Heart right ventricle (tissue), 16 donors: ENCODE measurements at regions not wholly inside any gene's neighbourhood (a gene's known extent, or its start where the extent isn't known, plus 50 kb on each side); places are given as distances from the start of the nearest gene placed in this dataset.

Experiments used
- ATAC-seq, 8 donors: fragments of 200-7000 bp; cut with Tn5 transposase; one replicate each; pipeline ENCODE4 v1.9.1; 2020; ENCODE audit warnings: mild to moderate bottlenecking in 8 of 8, moderate library complexity in 8 of 8, moderate number of reproducible peaks in 1 of 8
- DNase-seq, 2 donors: peaks; one replicate each; pipeline ENCODE4 v3.0.0-alpha.2; 2020
- H3K27ac ChIP-seq, 10 donors: fragments of 200-600 bp; sonication (generic) in 2 of 10; one replicate each; pipeline versions ENCODE4 v1.5.0 to v1.8.0; 2020 to 2022; ENCODE audit warnings: mild to moderate bottlenecking in 3 of 10
- H3K27me3 ChIP-seq, 7 donors: fragments of 200-600 bp; one replicate each; pipeline ENCODE4 v1.8.0; 2021 to 2022; ENCODE audit warnings: mild to moderate bottlenecking in 2 of 7
- H3K36me3 ChIP-seq, 9 donors: fragments of 200-600 bp; sonication (generic) in 1 of 9; one replicate each; pipeline versions ENCODE4 v1.5.0 to v1.8.0; 2020 to 2022; ENCODE audit warnings: mild to moderate bottlenecking in 2 of 9
- H3K4me1 ChIP-seq, 9 donors: fragments of 200-600 bp; sonication (generic) in 1 of 9; one replicate each; pipeline versions ENCODE4 v1.5.0 to v1.8.0; 2020 to 2022; ENCODE audit warnings: mild to moderate bottlenecking in 4 of 9
- H3K4me3 ChIP-seq, 10 donors: fragments of 200-600 bp; sonication (generic) in 2 of 10; one replicate each; pipeline versions ENCODE4 v1.5.0 to v1.8.0; 2020 to 2022; ENCODE audit warnings: mild to moderate bottlenecking in 7 of 10, moderate library complexity in 2 of 10
- H3K9me3 ChIP-seq, 11 donors: fragments of 200-600 bp in 10 of 11; sonication (generic) in 2 of 11; one replicate each; pipeline versions ENCODE4 v1.5.0 to v1.8.0; 2013 to 2022; ENCODE audit warnings: mild to moderate bottlenecking in 2 of 11, control low read depth in 1 of 11, moderate library complexity in 1 of 11
- WGBS, 2 donors: extraction: QIAGEN DNeasy Blood & Tissue Kit; methylation state at CpG; one replicate each; pipeline ENCODE4 v1.1.7; 2013; ENCODE audit warnings: inconsistent platforms in 1 of 2; 5-methylcytosine and 5-hydroxymethylcytosine counted together
- intact Hi-C, 10 donors: fragments of 100-400 bp; cut with DNase I; formaldehyde crosslinking; loops; one replicate each; pipeline versions ENCODE4 v1.11.1 to v1.14.2; 2022
- TF ChIP-seq, protein P1 (sequence below), 9 donors: fragments of 200-600 bp; sonication (generic) in 2 of 9; IDR thresholded peaks; one replicate each; pipeline versions ENCODE4 v1.5.0 to v1.8.0; 2021 to 2022; ENCODE audit warnings: antibody characterized with exemption in 9 of 9, mild to moderate bottlenecking in 5 of 9, moderate library complexity in 1 of 9
- donor health status: Arrhythmogenic right ventricular cardiomyopathy.
- donor health status: ischemic (EF 13 %, LVEDD 7.1; RV severe dilation, severe dysfunction).
- donor health status: healthy with polysubstance abuse.
- donor health status: DM: no; HTN: yes; CAD: no.
- donor health status: DM: no; HTN: no; CAD: no.
- donor health status: ischemic (EF 25% LVEDD 6.9; RV normal size, moderate dysfunction).
- donor health status: ischemic (EF 25% LVEDD 5.7; RV mildly dilated, moderate dysfunction).
- donor health status: healthy.
- donor health status: DM: yes; HTN: yes; CAD: no.
- donor health status: Ischemic cardiomyopathy.
- donor health status: ischemic (EF 35%, LVEDD 5.7; RV mildly dilated, moderate dysfunction).
- donor health status: nonischemic (EF 11% LVEDD 7.7; RV severe dilation, severe dysfunction).
- donor health status: DM: yes; HTN: yes; CAD: no.
- donor health status: PGD.
- donor health status: ischemic (EF 29% LVEDD 5.4; RV normal size, mild dysfunction).
- donor health status: nonischemic (EF 23%, LVEDD 6.1; RV moderate dilation, normal function).

- H3K36me3 ChIP-seq: no peaks in the 10 kb centered on the region
- H3K27ac ChIP-seq: no peak overlapping the region
- H3K27me3 ChIP-seq: peaks cover 0 to 100% (median 97%) of the 10 kb centered on the region in 7 donors
- intact Hi-C loops: no loop called here
- WGBS, 2 donors: 2 to 3% methylated on average over 41 of the region's 41 CpGs
- no peak for DNase-seq
- peak overlapping the region; percentile 7 to 49 (median 38) for H3K4me3 ChIP-seq
- TF ChIP-seq, protein P1, sequence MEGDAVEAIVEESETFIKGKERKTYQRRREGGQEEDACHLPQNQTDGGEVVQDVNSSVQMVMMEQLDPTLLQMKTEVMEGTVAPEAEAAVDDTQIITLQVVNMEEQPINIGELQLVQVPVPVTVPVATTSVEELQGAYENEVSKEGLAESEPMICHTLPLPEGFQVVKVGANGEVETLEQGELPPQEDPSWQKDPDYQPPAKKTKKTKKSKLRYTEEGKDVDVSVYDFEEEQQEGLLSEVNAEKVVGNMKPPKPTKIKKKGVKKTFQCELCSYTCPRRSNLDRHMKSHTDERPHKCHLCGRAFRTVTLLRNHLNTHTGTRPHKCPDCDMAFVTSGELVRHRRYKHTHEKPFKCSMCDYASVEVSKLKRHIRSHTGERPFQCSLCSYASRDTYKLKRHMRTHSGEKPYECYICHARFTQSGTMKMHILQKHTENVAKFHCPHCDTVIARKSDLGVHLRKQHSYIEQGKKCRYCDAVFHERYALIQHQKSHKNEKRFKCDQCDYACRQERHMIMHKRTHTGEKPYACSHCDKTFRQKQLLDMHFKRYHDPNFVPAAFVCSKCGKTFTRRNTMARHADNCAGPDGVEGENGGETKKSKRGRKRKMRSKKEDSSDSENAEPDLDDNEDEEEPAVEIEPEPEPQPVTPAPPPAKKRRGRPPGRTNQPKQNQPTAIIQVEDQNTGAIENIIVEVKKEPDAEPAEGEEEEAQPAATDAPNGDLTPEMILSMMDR (IDR thresholded peaks at IDR 0.05): no peak
- ATAC-seq: peak in 1 of 8 donors; percentile 35
- no peaks in the 10 kb centered on the region for H3K9me3 ChIP-seq
- H3K4me1 ChIP-seq: peaks cover 0 to 19% (median 10%) of the 10 kb centered on the region in 9 donors
Observed at GRCh38 chr5:88660264-88660946, 222.6 kb downstream of the MEF2C start.

DNA sequence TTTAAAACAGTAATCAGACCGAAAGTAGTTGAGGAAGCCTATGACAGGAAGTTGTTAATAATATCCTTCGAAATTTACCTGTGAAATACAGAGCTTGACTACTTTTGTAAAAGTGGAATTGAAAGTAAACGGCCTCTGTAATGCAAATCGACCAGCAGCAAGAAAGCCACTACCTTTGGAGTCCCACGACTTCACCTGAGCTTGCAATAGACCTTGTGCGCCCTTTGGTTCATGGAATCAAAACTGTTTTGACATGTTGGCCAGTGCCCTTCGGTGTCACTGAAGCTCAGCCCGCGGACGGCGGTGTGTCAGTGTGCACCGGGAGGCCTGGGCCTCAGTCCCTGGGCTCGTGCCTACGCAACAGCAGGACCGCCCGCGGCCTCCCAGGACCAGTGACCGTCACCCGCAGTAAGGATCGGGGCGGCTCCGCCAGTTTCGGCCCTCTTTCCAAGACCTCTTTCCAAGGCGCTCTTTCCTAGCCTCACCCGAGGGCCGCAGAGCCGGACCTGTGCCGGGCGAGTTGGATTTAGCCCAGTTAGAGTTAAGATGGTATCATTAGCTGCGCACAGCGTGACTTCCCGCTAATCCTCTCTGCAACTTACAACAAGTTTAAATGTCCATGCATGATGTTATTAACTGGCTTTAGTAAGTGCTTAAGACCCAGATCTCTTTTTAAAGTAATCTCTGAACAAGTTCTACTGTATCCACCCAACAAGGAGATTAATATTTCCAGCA lies 223.3 kb downstream of the MEF2C start:
- Histone ChIP-seq H3K36me3 (no peaks in the 10 kb centered on the region), H3K4me3 (peak overlapping the region in 1 of 10 donors; percentile 2), H3K4me1 (peaks cover 0 to 19% (median 10%) of the 10 kb centered on the region in 9 donors), H3K27ac (no peak overlapping the region), H3K9me3 (no peaks in the 10 kb centered on the region), H3K27me3 (peaks cover 0 to 100% (median 96%) of the 10 kb centered on the region in 7 donors)
- TF ChIP-seq, protein P1 (IDR thresholded peaks at IDR 0.05): no peak
- intact Hi-C loops: no loop called here
- ATAC-seq (no peak), DNase-seq (no peak)
- WGBS, 2 donors: 11 to 13% methylated on average over 32 of the region's 32 CpGs

DNA sequence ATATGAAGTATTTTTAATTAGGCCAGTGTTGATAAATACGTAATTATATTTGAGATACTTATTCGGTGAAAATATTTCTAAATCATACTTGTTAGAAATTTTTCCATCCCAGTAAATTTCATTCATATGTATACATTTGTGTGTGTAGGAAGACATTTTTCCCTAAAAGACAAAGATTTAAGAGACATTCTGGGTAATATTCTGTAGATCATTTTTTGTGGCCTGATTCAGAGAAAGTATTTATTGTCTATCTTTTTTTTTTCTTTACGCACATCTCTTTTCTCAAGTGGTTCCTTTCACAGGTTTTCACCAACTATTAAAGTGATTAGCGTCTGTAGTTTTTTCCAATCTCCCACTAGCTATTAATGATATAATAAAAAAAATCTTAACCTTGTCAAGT lies 224.1 kb downstream of the MEF2C start:
- peaks cover 0 to 19% (median 10%) of the 10 kb centered on the region in 9 donors for H3K4me1 ChIP-seq
- WGBS, 2 donors: 66% methylated on average over 4 of the region's 4 CpGs
- H3K36me3 ChIP-seq: no peaks in the 10 kb centered on the region
- H3K9me3 ChIP-seq: no peaks in the 10 kb centered on the region
- peaks cover 0 to 100% (median 93%) of the 10 kb centered on the region in 7 donors for H3K27me3 ChIP-seq
- intact Hi-C loops: no loop called here
- H3K4me3 ChIP-seq: no peak overlapping the region
- DNase-seq: no peak
- TF ChIP-seq, protein P1 (IDR thresholded peaks at IDR 0.05): no peak
- ATAC-seq: no peak
- H3K27ac ChIP-seq: no peak overlapping the region

GRCh38 chr5:88657906-88658775 lies 224.8 kb downstream of the MEF2C start:
- Histone ChIP-seq H3K27ac (no peak overlapping the region), H3K27me3 (peaks cover 0 to 100% (median 90%) of the 10 kb centered on the region in 7 donors), H3K4me3 (no peak overlapping the region), H3K4me1 (peaks cover 0 to 19% (median 10%) of the 10 kb centered on the region in 9 donors), H3K9me3 (no peaks in the 10 kb centered on the region), H3K36me3 (no peaks in the 10 kb centered on the region)
- WGBS, 2 donors: 76 to 86% methylated on average over 5 of the region's 5 CpGs
- no peak for ATAC-seq
- no peak for DNase-seq
- intact Hi-C loops: no loop called here
- TF ChIP-seq, protein P1 (IDR thresholded peaks at IDR 0.05): no peak
